ENCODE measurements at regions not wholly inside any gene's neighbourhood (a gene's known extent, or its start where the extent isn't known, plus 50 kb on each side); places are given as distances from the start of the nearest gene placed in this dataset.
"Not testable (repeated sequence)": the region's sequence is repeated elsewhere in the genome, so short reads cannot be mapped to it uniquely, and the experiment has no call there.

GRCh38 chr1:146322893-146323292, 94.1 kb upstream of the NOTCH2NLA start:
- H3K4me2 ChIP-seq (ENCODE audit: extremely low read depth, insufficient read depth, low read length); H3K79me2 ChIP-seq (ENCODE audit: control insufficient read depth, insufficient read depth, low read length); H3K27ac ChIP-seq (ENCODE audit: insufficient read depth, low read length); H3K9ac ChIP-seq (ENCODE audit: insufficient read depth, low read length); DNase-seq (ENCODE audit: low read depth in 2 of 2); H2AFZ ChIP-seq (ENCODE audit: low read length); H3K4me3 ChIP-seq (replicated peaks in 1 of 4; ENCODE audit: control extremely low read depth in 1 of 4, insufficient read depth in 1 of 4, low read depth in 3 of 4, low read length in 4 of 4); H3K4me1 ChIP-seq (ENCODE audit: control insufficient read depth, extremely low read depth, insufficient read depth, low read length); H4K20me1 ChIP-seq (ENCODE audit: control insufficient read depth, extremely low read depth, insufficient read depth, low read length); H3K27me3 ChIP-seq (ENCODE audit: control insufficient read depth, insufficient read depth, low read length); H3K9me3 ChIP-seq (ENCODE audit: control insufficient read depth, insufficient read depth, low read depth, low read length); H3K36me3 ChIP-seq (ENCODE audit: control insufficient read depth, insufficient read depth, low read length): not testable (repeated sequence)

DNA sequence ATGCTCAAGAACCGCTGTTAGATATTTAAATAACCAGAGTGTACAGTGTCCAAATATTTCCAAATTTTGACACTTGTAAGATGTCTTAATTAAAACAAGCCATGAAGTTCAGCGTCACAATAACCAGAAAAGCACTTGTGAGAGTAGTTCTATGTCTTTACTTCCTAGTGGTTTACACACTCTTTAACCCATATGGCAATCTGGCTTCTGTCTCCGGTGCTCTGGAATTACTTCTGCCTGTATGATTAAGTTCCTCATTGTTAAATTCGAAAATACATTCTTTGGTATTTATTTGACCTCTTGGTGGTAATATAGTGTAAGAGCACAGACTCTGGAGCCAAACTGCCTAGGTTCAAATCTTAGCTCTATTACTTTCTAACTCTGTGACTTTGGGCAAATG, 89.9 kb upstream of the NOTCH2NLA start:
- DNase-seq (ENCODE audit: low read depth in 2 of 2): not testable (repeated sequence)

DNA sequence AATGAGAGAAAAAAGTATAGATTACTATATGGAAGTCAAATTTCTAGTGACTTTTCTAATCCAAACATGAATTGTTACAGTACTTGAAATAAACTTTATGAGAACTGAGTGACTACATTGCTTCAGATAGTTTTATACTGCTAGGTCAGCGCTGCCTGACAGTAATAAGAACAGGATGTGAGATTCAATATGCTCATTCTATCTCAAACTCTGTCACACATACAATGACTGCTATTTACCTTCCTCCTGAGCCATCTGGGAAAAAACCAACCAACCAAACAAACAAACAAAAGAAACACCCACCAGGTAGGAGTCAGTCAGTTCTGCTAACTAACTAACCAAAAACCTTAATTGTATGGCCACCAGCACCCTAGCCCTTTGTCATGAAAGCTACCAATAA, 89.0 kb upstream of the NOTCH2NLA start:
- H3K4me1 ChIP-seq (ENCODE audit: control insufficient read depth, extremely low read depth, insufficient read depth, low read length); H3K79me2 ChIP-seq (ENCODE audit: control insufficient read depth, insufficient read depth, low read length); H3K27ac ChIP-seq (ENCODE audit: insufficient read depth, low read length); H3K9ac ChIP-seq (ENCODE audit: insufficient read depth, low read length); H2AFZ ChIP-seq (ENCODE audit: low read length); H3K4me3 ChIP-seq (replicated peaks in 1 of 4; ENCODE audit: control extremely low read depth in 1 of 4, insufficient read depth in 1 of 4, low read depth in 3 of 4, low read length in 4 of 4); H3K36me3 ChIP-seq (ENCODE audit: control insufficient read depth, insufficient read depth, low read length); H3K9me3 ChIP-seq (ENCODE audit: control insufficient read depth, insufficient read depth, low read depth, low read length); H4K20me1 ChIP-seq (ENCODE audit: control insufficient read depth, extremely low read depth, insufficient read depth, low read length); H3K27me3 ChIP-seq (ENCODE audit: control insufficient read depth, insufficient read depth, low read length); H3K4me2 ChIP-seq (ENCODE audit: extremely low read depth, insufficient read depth, low read length); DNase-seq (ENCODE audit: low read depth in 2 of 2): not testable (repeated sequence)

More for the DNA sequence above, 89.9 kb upstream of the NOTCH2NLA start:
- H3K9me3 ChIP-seq (ENCODE audit: control insufficient read depth, insufficient read depth, low read depth, low read length); H3K36me3 ChIP-seq (ENCODE audit: control insufficient read depth, insufficient read depth, low read length); H3K4me2 ChIP-seq (ENCODE audit: extremely low read depth, insufficient read depth, low read length); H3K4me1 ChIP-seq (ENCODE audit: control insufficient read depth, extremely low read depth, insufficient read depth, low read length); H4K20me1 ChIP-seq (ENCODE audit: control insufficient read depth, extremely low read depth, insufficient read depth, low read length); H3K27ac ChIP-seq (ENCODE audit: insufficient read depth, low read length); H2AFZ ChIP-seq (ENCODE audit: low read length); H3K79me2 ChIP-seq (ENCODE audit: control insufficient read depth, insufficient read depth, low read length); H3K9ac ChIP-seq (ENCODE audit: insufficient read depth, low read length); H3K27me3 ChIP-seq (ENCODE audit: control insufficient read depth, insufficient read depth, low read length); H3K4me3 ChIP-seq (replicated peaks in 1 of 4; ENCODE audit: control extremely low read depth in 1 of 4, insufficient read depth in 1 of 4, low read depth in 3 of 4, low read length in 4 of 4): not testable (repeated sequence)

DNA sequence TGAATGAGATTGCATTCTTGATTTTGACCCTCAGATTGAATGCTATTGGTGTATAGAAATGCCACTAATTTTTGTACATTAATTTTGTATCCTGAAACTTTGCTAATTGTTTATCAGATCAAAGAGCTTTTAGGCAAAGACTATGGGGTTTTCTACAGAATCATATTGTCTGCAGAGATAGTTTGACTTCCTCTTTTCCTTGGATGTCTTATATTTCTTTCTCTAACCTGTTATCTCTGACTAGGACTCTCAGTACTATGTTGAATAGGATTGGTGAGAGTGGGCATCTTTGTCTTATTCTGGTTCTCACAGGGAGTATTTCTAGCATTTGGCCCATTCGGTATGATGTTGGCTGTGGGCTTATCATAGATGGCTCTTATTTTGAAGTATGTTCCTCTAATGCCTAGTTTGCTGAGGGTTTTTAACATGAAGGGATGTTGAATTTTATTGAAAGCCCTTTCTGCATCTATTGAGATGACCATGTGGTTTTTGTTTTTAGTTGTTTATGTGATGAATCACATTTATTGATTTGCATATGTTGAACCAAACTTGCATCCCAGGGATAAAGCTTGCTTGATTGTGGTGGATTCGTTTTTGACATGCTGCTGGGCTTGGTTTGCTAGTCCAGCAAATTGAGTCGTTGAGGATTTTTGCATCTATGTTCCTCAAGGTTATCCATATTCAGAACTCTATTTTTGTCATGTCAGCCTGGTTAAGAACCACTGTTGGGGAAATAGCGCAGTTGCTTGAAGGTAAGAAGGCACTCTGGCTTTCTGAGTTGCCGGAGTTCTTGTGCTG, 85.8 kb upstream of the NOTCH2NLA start:
- not testable (repeated sequence) for H3K9me3 ChIP-seq (ENCODE audit: control insufficient read depth, insufficient read depth, low read depth, low read length); H3K4me2 ChIP-seq (ENCODE audit: extremely low read depth, insufficient read depth, low read length); H4K20me1 ChIP-seq (ENCODE audit: control insufficient read depth, extremely low read depth, insufficient read depth, low read length)

DNA sequence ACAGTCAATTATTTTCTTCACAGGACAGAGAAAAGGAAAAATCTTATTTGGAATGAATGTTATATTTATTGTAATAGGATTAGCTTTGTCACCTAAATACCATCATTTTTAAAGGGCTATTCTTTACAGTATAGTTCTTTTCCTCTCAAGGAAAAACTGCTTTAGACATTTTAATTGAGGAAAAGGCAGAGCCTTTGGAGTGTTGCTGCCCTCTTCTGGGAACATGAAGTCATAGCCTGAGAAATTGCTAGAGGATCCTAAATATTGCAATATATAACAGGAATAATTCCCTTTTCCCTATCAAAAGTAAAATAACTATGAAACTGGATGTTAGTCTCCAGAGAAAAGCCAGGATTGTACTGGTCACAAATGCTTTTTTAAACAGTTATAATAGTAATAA, 81.8 kb upstream of the NOTCH2NLA start:
- not testable (repeated sequence) for H2AFZ ChIP-seq (ENCODE audit: low read length); H3K27ac ChIP-seq (ENCODE audit: insufficient read depth, low read length); H3K4me3 ChIP-seq (replicated peaks in 1 of 4; ENCODE audit: control extremely low read depth in 1 of 4, insufficient read depth in 1 of 4, low read depth in 3 of 4, low read length in 4 of 4); H4K20me1 ChIP-seq (ENCODE audit: control insufficient read depth, extremely low read depth, insufficient read depth, low read length); DNase-seq (ENCODE audit: low read depth in 2 of 2); H3K4me2 ChIP-seq (ENCODE audit: extremely low read depth, insufficient read depth, low read length); H3K27me3 ChIP-seq (ENCODE audit: control insufficient read depth, insufficient read depth, low read length); H3K36me3 ChIP-seq (ENCODE audit: control insufficient read depth, insufficient read depth, low read length); H3K79me2 ChIP-seq (ENCODE audit: control insufficient read depth, insufficient read depth, low read length); H3K9ac ChIP-seq (ENCODE audit: insufficient read depth, low read length); H3K4me1 ChIP-seq (ENCODE audit: control insufficient read depth, extremely low read depth, insufficient read depth, low read length); H3K9me3 ChIP-seq (ENCODE audit: control insufficient read depth, insufficient read depth, low read depth, low read length)

More for the DNA sequence above, 85.8 kb upstream of the NOTCH2NLA start:
- H3K27ac ChIP-seq (ENCODE audit: insufficient read depth, low read length); H3K36me3 ChIP-seq (ENCODE audit: control insufficient read depth, insufficient read depth, low read length); DNase-seq (ENCODE audit: low read depth in 2 of 2); H3K79me2 ChIP-seq (ENCODE audit: control insufficient read depth, insufficient read depth, low read length); H3K9ac ChIP-seq (ENCODE audit: insufficient read depth, low read length); H3K4me3 ChIP-seq (replicated peaks in 1 of 4; ENCODE audit: control extremely low read depth in 1 of 4, insufficient read depth in 1 of 4, low read depth in 3 of 4, low read length in 4 of 4); H2AFZ ChIP-seq (ENCODE audit: low read length); H3K4me1 ChIP-seq (ENCODE audit: control insufficient read depth, extremely low read depth, insufficient read depth, low read length); H3K27me3 ChIP-seq (ENCODE audit: control insufficient read depth, insufficient read depth, low read length): not testable (repeated sequence)

- not testable (repeated sequence) for H3K4me1 ChIP-seq (ENCODE audit: control insufficient read depth, extremely low read depth, insufficient read depth, low read length); H3K27ac ChIP-seq (ENCODE audit: insufficient read depth, low read length); H3K4me2 ChIP-seq (ENCODE audit: extremely low read depth, insufficient read depth, low read length); H3K9ac ChIP-seq (ENCODE audit: insufficient read depth, low read length); DNase-seq (ENCODE audit: low read depth in 2 of 2); H3K9me3 ChIP-seq (ENCODE audit: control insufficient read depth, insufficient read depth, low read depth, low read length); H3K27me3 ChIP-seq (ENCODE audit: control insufficient read depth, insufficient read depth, low read length); H3K79me2 ChIP-seq (ENCODE audit: control insufficient read depth, insufficient read depth, low read length); H2AFZ ChIP-seq (ENCODE audit: low read length); H4K20me1 ChIP-seq (ENCODE audit: control insufficient read depth, extremely low read depth, insufficient read depth, low read length); H3K36me3 ChIP-seq (ENCODE audit: control insufficient read depth, insufficient read depth, low read length); H3K4me3 ChIP-seq (replicated peaks in 1 of 4; ENCODE audit: control extremely low read depth in 1 of 4, insufficient read depth in 1 of 4, low read depth in 3 of 4, low read length in 4 of 4)
Measured at GRCh38 chr1:146309427-146309826, 80.6 kb upstream of the NOTCH2NLA start.

- not testable (repeated sequence) for H3K4me3 ChIP-seq (replicated peaks in 1 of 4; ENCODE audit: control extremely low read depth in 1 of 4, insufficient read depth in 1 of 4, low read depth in 3 of 4, low read length in 4 of 4); H3K27ac ChIP-seq (ENCODE audit: insufficient read depth, low read length); H3K9me3 ChIP-seq (ENCODE audit: control insufficient read depth, insufficient read depth, low read depth, low read length); H4K20me1 ChIP-seq (ENCODE audit: control insufficient read depth, extremely low read depth, insufficient read depth, low read length); H3K27me3 ChIP-seq (ENCODE audit: control insufficient read depth, insufficient read depth, low read length); H3K36me3 ChIP-seq (ENCODE audit: control insufficient read depth, insufficient read depth, low read length); DNase-seq (ENCODE audit: low read depth in 2 of 2); H2AFZ ChIP-seq (ENCODE audit: low read length); H3K79me2 ChIP-seq (ENCODE audit: control insufficient read depth, insufficient read depth, low read length); H3K4me1 ChIP-seq (ENCODE audit: control insufficient read depth, extremely low read depth, insufficient read depth, low read length); H3K9ac ChIP-seq (ENCODE audit: insufficient read depth, low read length); H3K4me2 ChIP-seq (ENCODE audit: extremely low read depth, insufficient read depth, low read length)
Measured at GRCh38 chr1:146308892-146309291, 80.1 kb upstream of the NOTCH2NLA start.
